ENCODE measurements at regions not wholly inside any gene's neighbourhood (a gene's known extent, or its start where the extent isn't known, plus 50 kb on each side); places are given as distances from the start of the nearest gene placed in this dataset.
"Not testable (repeated sequence)": the region's sequence is repeated elsewhere in the genome, so short reads cannot be mapped to it uniquely, and the experiment has no call there.

DNA sequence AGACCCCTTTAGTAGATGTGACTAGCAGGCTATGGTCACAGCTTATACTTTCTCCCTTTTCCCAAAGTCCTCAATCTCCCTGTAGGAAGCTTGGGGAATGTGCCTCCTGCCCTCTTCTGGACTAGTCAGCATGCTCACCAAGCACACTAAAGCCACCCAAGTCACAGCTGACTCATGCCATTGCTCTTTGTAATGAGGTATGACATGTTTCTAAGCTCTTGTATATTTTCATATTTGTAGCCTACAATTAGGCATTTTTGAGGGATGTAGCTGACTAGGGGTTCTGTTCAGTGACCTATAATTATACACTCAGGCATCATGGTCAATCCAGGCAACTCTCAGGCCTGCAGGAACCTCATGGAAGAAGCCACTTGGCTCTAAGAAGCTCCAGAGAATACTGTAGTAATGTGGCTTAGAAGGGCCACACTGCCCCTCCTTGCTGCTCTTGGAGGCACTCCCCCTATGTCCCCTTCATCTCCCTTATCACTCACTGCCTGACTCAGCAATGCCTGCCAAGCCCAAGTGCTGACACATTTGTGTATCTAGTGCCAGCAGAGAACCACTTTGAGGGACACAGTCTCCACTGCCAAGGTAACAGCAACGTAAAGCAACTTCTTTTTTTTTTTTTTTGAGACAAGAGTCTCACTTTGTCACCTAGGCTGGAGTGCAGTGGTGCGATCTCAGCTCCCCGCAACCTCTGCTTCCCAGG lies 86.2 kb downstream of the RPL27A start:
- intact Hi-C loops (cut with DNase I), result loop anchor here in 3 of 10 donors (5.0 kb wide), 3 partner anchors 39 to 71 kb away; no protein-coding TSS in a partner anchor
- DNase-seq, result peak in 4 of 5 donors; percentile 71 to 88 (median 80)
- Histone ChIP-seq H3K27me3 (no peaks in the 10 kb centered on the region), H3K4me1 (peaks cover 8 to 90% (median 44%) of the 10 kb centered on the region in 12 donors), H3K4me3 (no peak overlapping the region), H3K9me3 (no peaks in the 10 kb centered on the region), H3K27ac (peak overlapping the region; percentile 31 to 86 (median 72)), H3K36me3 (peaks cover 0 to 2% (median 0%) of the 10 kb centered on the region in 9 donors)
- peak; percentile 90 to 94 (median 93) for ATAC-seq
- TF ChIP-seq, protein P1, sequence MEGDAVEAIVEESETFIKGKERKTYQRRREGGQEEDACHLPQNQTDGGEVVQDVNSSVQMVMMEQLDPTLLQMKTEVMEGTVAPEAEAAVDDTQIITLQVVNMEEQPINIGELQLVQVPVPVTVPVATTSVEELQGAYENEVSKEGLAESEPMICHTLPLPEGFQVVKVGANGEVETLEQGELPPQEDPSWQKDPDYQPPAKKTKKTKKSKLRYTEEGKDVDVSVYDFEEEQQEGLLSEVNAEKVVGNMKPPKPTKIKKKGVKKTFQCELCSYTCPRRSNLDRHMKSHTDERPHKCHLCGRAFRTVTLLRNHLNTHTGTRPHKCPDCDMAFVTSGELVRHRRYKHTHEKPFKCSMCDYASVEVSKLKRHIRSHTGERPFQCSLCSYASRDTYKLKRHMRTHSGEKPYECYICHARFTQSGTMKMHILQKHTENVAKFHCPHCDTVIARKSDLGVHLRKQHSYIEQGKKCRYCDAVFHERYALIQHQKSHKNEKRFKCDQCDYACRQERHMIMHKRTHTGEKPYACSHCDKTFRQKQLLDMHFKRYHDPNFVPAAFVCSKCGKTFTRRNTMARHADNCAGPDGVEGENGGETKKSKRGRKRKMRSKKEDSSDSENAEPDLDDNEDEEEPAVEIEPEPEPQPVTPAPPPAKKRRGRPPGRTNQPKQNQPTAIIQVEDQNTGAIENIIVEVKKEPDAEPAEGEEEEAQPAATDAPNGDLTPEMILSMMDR (IDR thresholded peaks at IDR 0.05), result peak in 6 of 12 donors; percentile 8 to 43 (median 25)
- no peak for TF ChIP-seq POLR2A (IDR thresholded peaks at IDR 0.05)
- WGBS, 4 donors, result 38 to 69% (median 55%) methylated on average over 3 of the region's 3 CpGs

DNA sequence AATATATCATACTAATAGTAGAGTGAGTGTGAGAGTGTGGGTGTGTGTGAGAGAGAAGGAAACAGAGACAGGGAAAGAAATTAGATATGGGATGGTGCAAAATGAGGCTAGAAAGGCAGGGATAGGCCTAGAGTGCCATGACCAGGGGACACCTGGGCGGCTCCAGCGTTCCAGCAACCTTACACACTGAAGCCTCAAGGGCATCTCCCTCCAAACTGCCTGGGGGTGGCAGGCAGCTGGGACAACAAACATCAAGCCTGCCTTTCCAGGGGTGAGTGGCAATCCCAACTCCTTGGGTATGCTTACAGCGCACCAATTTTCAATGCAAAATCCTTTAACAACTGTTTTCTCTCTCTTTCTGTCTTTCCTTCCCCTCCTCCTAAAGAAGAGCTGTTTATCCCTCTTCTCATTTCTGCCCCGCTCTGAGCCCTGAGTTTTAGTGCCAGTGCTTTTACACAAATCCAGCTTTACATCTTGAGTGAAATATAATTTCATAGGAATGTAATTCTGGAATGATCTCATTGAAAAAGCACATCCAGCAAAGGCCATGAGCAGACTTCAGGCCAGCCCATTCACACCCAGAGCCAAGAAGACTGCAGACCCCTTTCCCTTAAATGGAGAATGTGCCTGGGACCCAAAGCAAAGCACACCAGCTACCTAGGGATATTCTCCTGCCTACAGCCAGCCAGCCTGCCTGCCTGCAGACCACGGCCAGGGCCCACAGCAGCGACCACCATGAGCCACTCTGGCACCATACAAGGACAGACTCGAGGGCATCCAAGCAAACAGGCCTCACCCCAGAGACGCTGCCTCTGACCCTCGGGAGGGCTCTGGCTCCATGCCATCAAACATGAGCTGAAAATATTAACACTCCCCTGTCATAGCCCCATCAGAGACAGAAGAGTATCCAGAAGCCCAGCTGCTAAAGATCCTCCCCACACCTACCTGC lies 90.3 kb downstream of the RPL27A start:
- WGBS, 4 donors, result 62 to 64% (median 64%) methylated on average over 9 of the region's 9 CpGs
- Histone ChIP-seq H3K4me3 (no peak overlapping the region), H3K27ac (peak overlapping the region; percentile 29 to 86 (median 61)), H3K9me3 (no peaks in the 10 kb centered on the region), H3K27me3 (no peaks in the 10 kb centered on the region), H3K4me1 (peaks cover 5 to 98% (median 53%) of the 10 kb centered on the region in 12 donors), H3K36me3 (peaks cover 0 to 2% (median 0%) of the 10 kb centered on the region in 9 donors)
- DNase-seq (no peak), ATAC-seq (no peak)
- intact Hi-C loops (cut with DNase I), result loop anchor here in 2 of 10 donors (5.0 to 10.0 kb wide), 2 partner anchors 34 to 68 kb away; no protein-coding TSS in a partner anchor
- TF ChIP-seq POLR2A (IDR thresholded peaks at IDR 0.05), result no peak
- TF ChIP-seq, protein P1 (IDR thresholded peaks at IDR 0.05), result no peak

DNA sequence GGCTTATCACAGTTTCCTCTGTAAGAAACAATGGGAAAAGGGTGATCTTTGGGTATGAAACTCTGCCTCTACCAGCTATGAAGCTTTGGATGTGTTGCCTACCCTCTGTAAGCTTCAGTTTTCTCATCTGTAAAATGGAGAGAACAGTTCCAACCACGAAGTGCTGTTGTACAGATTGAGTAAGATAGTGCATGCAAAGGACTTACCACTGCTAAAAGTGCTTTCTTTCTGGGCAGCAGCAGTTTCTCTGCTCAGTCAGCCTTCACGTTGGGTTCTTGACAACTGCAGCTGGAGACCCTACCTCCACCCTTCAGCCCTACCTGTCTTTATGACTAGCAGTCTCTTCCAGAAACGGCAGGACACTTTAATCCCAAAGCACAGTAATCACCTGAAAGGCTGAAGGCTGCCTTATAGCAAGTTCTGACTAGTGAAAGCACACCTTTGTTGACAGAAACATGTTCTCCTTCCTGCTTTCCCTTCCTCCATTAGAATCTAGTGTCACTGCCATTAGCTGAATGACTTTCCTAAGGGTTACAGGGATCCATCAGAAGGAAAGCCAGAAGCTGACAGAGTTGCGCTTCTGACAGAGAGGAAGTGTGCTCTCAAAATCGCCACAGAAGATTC lies 91.4 kb downstream of the RPL27A start:
- Histone ChIP-seq H3K27me3 (no peaks in the 10 kb centered on the region), H3K4me3 (no peak overlapping the region), H3K4me1 (peaks cover 5 to 97% (median 54%) of the 10 kb centered on the region in 12 donors), H3K9me3 (no peaks in the 10 kb centered on the region), H3K36me3 (peaks cover 0 to 2% (median 0%) of the 10 kb centered on the region in 9 donors), H3K27ac (peak overlapping the region in 9 of 12 donors; percentile 4 to 86 (median 68))
- WGBS, 4 donors, result 70 to 84% (median 75%) methylated on average over 5 of the region's 5 CpGs
- ATAC-seq (no peak), DNase-seq (no peak)
- TF ChIP-seq, protein P1 (IDR thresholded peaks at IDR 0.05), result no peak
- TF ChIP-seq POLR2A (IDR thresholded peaks at IDR 0.05), result no peak
- intact Hi-C loops (cut with DNase I), result loop anchor here in 2 of 10 donors (5.0 to 10.0 kb wide), 2 partner anchors 33 to 69 kb away; no protein-coding TSS in a partner anchor

DNA sequence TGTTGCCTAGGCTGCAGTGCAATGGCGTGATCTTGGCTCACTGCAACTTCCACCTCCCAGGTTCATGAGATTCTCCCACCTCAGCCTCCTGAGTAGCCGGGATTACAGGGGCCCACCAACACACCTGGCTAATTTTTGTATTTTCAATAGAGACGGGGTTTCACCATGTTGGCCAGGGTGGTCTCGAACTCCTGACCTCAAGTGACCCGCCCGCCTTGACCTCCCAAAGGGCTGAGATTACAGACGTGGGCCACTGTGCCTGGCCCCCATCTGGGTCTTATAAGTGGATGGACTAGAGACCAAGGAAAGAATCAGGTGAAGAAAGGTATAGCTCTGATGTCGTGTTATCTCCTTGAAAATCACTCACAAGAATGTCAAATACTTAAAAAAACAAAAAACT lies 92.3 kb downstream of the RPL27A start:
- not testable (repeated sequence) for DNase-seq, ATAC-seq, H3K36me3 ChIP-seq, H3K27me3 ChIP-seq, H3K9me3 ChIP-seq, H3K4me3 ChIP-seq
- 88 to 93% (median 92%) methylated on average over 8 of the region's 8 CpGs for WGBS, 4 donors
- Histone ChIP-seq H3K27ac (peak overlapping the region in 11 of 12 donors; percentile 15 to 86 (median 59)), H3K4me1 (peaks cover 5 to 97% (median 59%) of the 10 kb centered on the region in 12 donors)
- intact Hi-C loops (cut with DNase I), result loop anchor here in 3 of 10 donors (5.0 to 10.0 kb wide), 3 partner anchors 32 to 70 kb away; a partner anchor contains a TSS

All from heart left ventricle (tissue), 16 donors.